ENCODE measurements at regions not wholly inside any gene's neighbourhood (a gene's known extent, or its start where the extent isn't known, plus 50 kb on each side); places are given as distances from the start of the nearest gene placed in this dataset.

DNA sequence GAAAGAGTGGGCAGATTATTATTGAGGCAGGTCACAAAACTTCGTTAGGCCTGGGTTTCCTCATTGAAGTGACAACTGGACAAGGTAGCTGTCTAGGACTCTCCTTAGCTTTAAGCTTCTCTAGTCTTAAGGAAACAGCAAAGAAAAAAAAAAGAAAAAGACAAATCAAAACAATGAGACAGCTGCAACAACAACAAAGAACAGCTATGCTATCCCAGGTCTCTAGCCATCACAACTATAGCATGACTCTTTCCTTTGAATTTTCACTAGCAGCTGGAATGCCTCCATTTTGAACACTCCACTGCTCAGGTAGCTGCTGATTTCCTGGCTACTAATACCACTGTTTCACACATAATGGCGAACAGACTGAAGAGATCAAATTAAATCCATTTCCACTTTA lies 302.4 kb upstream of the SORL1-AS1 start:
- H3K27me3 ChIP-seq = no peaks in the 10 kb centered on the region
- 90 to 92% methylated on average over 2 of the region's 2 CpGs for WGBS, 2 donors
- H3K4me3 ChIP-seq (replicated peaks in 1 of 3) = no peak overlapping the region
- TF ChIP-seq, protein P1, sequence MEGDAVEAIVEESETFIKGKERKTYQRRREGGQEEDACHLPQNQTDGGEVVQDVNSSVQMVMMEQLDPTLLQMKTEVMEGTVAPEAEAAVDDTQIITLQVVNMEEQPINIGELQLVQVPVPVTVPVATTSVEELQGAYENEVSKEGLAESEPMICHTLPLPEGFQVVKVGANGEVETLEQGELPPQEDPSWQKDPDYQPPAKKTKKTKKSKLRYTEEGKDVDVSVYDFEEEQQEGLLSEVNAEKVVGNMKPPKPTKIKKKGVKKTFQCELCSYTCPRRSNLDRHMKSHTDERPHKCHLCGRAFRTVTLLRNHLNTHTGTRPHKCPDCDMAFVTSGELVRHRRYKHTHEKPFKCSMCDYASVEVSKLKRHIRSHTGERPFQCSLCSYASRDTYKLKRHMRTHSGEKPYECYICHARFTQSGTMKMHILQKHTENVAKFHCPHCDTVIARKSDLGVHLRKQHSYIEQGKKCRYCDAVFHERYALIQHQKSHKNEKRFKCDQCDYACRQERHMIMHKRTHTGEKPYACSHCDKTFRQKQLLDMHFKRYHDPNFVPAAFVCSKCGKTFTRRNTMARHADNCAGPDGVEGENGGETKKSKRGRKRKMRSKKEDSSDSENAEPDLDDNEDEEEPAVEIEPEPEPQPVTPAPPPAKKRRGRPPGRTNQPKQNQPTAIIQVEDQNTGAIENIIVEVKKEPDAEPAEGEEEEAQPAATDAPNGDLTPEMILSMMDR (IDR thresholded peaks at IDR 0.05) = no peak
- TF ChIP-seq POLR2A (IDR thresholded peaks at IDR 0.05) = no peak
- no peak for DNase-seq
- no peaks in the 10 kb centered on the region for H3K9me3 ChIP-seq
- peak overlapping the region in 1 of 3 donors; percentile 64 for H3K27ac ChIP-seq
- H3K4me1 ChIP-seq = peaks cover 17 to 46% of the 10 kb centered on the region in 2 donors
- intact Hi-C loops (cut with DNase I) = no loop called here
- H3K36me3 ChIP-seq = no peaks in the 10 kb centered on the region

DNA sequence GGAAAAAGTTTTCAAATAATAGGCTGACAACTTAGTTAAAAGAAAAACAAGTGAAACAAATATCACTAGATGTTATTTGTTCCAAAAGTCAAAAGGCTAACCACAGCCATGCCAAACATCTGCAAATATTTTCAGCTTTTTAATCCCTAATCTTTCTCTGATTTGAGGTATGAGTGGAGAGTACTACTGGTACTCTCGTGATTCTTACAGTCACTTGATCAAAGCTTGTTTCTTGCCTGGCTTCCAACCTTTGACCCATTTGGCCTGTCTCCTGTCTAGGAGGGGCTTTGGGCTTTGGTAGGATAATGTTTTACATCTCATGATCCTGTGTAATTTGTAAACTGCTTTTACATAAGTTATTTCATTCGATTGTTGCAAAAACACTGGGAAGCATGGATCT lies 301.8 kb upstream of the SORL1-AS1 start:
- TF ChIP-seq, protein P1 (IDR thresholded peaks at IDR 0.05) = no peak
- no peak for TF ChIP-seq POLR2A (IDR thresholded peaks at IDR 0.05)
- Histone ChIP-seq H3K9me3 (no peaks in the 10 kb centered on the region), H3K36me3 (no peaks in the 10 kb centered on the region), H3K4me1 (peaks cover 17 to 46% of the 10 kb centered on the region in 2 donors), H3K4me3 (replicated peaks in 1 of 3) (no peak overlapping the region), H3K27ac (peak overlapping the region in 2 of 3 donors; percentile 26 to 64), H3K27me3 (no peaks in the 10 kb centered on the region)
- intact Hi-C loops (cut with DNase I) = no loop called here
- DNase-seq = peak; percentile 20 to 30
- WGBS, 2 donors = 34 to 46% methylated on average over 2 of the region's 2 CpGs

DNA sequence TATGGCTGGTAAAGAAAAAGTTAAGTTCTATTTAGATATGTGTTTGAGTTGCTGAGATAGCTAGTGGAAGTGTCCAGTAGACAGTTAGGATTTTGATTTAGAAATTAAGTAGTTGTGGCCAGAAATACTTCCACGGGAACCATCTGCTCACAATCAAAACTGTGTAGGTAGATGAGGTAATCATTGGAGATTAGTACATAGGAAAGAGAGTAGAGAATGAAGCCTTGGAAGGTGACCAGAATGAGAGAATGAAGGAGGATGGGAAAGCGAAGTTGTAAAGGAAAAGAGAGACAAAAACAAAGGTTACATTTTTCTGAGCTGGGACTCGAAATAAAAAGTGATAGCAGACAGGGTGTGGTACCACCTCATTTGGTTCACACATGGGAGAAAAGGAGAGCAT lies 296.9 kb upstream of the SORL1-AS1 start:
- no peak for TF ChIP-seq POLR2A (IDR thresholded peaks at IDR 0.05)
- TF ChIP-seq, protein P1 (IDR thresholded peaks at IDR 0.05) = no peak
- H3K9me3 ChIP-seq = no peaks in the 10 kb centered on the region
- DNase-seq = no peak
- 72 to 85% methylated on average over 3 of the region's 3 CpGs for WGBS, 2 donors
- H3K4me1 ChIP-seq = peaks cover 2 to 13% of the 10 kb centered on the region in 2 donors
- no peaks in the 10 kb centered on the region for H3K36me3 ChIP-seq
- intact Hi-C loops (cut with DNase I) = no loop called here
- H3K27me3 ChIP-seq = no peaks in the 10 kb centered on the region
- H3K4me3 ChIP-seq (replicated peaks in 1 of 3) = no peak overlapping the region
- no peak overlapping the region for H3K27ac ChIP-seq

DNA sequence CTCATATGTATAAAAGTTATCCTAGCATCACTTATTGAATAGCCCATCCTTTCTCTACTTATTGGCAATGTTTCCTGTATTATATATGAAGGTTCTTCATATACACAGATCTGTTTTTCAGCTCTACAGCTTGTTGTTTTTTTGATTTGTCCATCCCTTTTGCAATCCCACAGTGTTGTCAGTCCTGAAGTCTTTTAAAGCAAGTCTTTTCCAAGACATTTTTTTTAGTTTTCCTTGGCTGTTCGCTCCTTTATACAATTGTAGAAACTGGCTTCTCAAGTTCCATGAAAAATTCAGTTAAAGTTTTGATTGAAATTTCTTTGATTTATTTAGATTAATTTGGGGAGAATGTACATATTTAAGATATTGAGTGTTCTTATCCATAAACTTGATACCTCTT lies 295.3 kb upstream of the SORL1-AS1 start:
- Histone ChIP-seq H3K27me3 (no peaks in the 10 kb centered on the region), H3K9me3 (no peaks in the 10 kb centered on the region), H3K27ac (no peak overlapping the region), H3K4me1 (no peaks in the 10 kb centered on the region), H3K4me3 (replicated peaks in 1 of 3) (no peak overlapping the region), H3K36me3 (no peaks in the 10 kb centered on the region)
- DNase-seq = no peak
- TF ChIP-seq, protein P1 (IDR thresholded peaks at IDR 0.05) = no peak
- intact Hi-C loops (cut with DNase I) = no loop called here
- WGBS, 2 donors = 77 to 84% methylated on average over 1 of the region's 1 CpG

DNA sequence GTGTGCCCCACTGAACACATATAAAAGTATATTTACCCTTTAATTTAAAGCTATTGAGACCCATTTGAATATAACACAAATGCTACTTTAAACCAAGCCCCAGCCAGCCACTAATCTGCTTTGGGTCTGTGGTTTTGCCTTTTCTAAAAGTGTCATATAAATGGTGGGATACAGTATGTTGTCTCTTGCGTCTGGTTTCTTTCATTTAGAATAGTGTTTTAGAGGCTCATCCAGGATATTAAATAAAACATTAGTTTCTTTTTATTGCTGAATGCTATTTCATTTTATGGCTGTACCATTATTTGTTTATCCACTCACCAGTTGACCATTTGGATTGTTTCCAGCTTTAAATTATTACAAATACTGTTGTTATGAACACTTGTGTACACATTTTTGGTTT lies 290.5 kb upstream of the SORL1-AS1 start:
- Histone ChIP-seq H3K9me3 (no peaks in the 10 kb centered on the region), H3K27ac (no peak overlapping the region), H3K4me3 (replicated peaks in 1 of 3) (no peak overlapping the region), H3K36me3 (no peaks in the 10 kb centered on the region), H3K27me3 (no peaks in the 10 kb centered on the region), H3K4me1 (no peaks in the 10 kb centered on the region)
- intact Hi-C loops (cut with DNase I) = no loop called here
- WGBS, 2 donors = 98 to 100% methylated on average over 1 of the region's 1 CpG
- no peak for DNase-seq
- TF ChIP-seq POLR2A (IDR thresholded peaks at IDR 0.05) = no peak
- TF ChIP-seq, protein P1 (IDR thresholded peaks at IDR 0.05) = no peak

Data from thyroid gland (tissue), 4 donors.